ENCODE measurements at regions not wholly inside any gene's neighbourhood (a gene's known extent, or its start where the extent isn't known, plus 50 kb on each side); places are given as distances from the start of the nearest gene placed in this dataset.

GRCh38 chr12:84161296-84161695 is 751.3 kb downstream of the SLC6A15 start:
- no peak for TF ChIP-seq CTCF (IDR thresholded peaks at IDR 0.05)
- TF ChIP-seq POLR2A (IDR thresholded peaks at IDR 0.05) = no peak
- TF ChIP-seq EP300 (IDR thresholded peaks at IDR 0.05) = no peak
